Kidney (tissue), 13 donors: ENCODE measurements at regions not wholly inside any gene's neighbourhood (a gene's known extent, or its start where the extent isn't known, plus 50 kb on each side); places are given as distances from the start of the nearest gene placed in this dataset.
A peak's percentile ranks its signal among the peaks of the same experiment; 100 is the strongest.

Experiments
- DNase-seq, 5 donors: peaks; one replicate each; pipeline ENCODE4 v3.0.0-alpha.2; 2013 to 2020
- FAIRE-seq: peaks from 2 replicates; lab custom pipeline; 2012; peaks lifted over from hg19 to GRCh38; lab: Jason Lieb, UNC
- H3K27ac ChIP-seq, 2 donors: one replicate each; pipeline ENCODE4 v1.7.0; 2013; ENCODE audit warnings: low read depth in 2 of 2, low read length in 2 of 2, inconsistent platforms in 1 of 2
- H3K27me3 ChIP-seq: one replicate; pipeline ENCODE4 v1.7.1; 2013; ENCODE audit warnings: low read length, inconsistent platforms; ENCODE audit not compliant: control insufficient read depth, insufficient read depth
- H3K36me3 ChIP-seq, 3 donors: one replicate each; pipeline versions ENCODE4 v1.7.0 to v1.7.1; 2013; ENCODE audit warnings: low read length in 3 of 3, control low read depth in 1 of 3, inconsistent platforms in 1 of 3; ENCODE audit not compliant: insufficient read depth in 3 of 3, control insufficient read depth in 2 of 3
- H3K4me1 ChIP-seq, 3 donors: one replicate each; pipeline versions ENCODE4 v1.7.0 to v1.7.1; 2013; ENCODE audit warnings: low read length in 3 of 3, inconsistent platforms in 1 of 3, low read depth in 1 of 3; ENCODE audit not compliant: control insufficient read depth in 2 of 3, insufficient read depth in 2 of 3
- H3K4me3 ChIP-seq, 3 donors: one replicate each; pipeline versions ENCODE4 v1.7.0 to v1.8.1; 2013; ENCODE audit warnings: low read length in 3 of 3, control low read depth in 1 of 3, inconsistent platforms in 1 of 3
- H3K9ac ChIP-seq, 3 donors: one replicate each; pipeline versions ENCODE4 v1.7.0 to v1.7.1; 2013; ENCODE audit warnings: low read length in 3 of 3, control low read depth in 1 of 3, inconsistent platforms in 1 of 3
- H3K9me3 ChIP-seq, 3 donors: one replicate each; pipeline versions ENCODE4 v1.7.0 to v1.7.1; 2013; ENCODE audit warnings: low read length in 3 of 3, control low read depth in 1 of 3, inconsistent platforms in 1 of 3; ENCODE audit not compliant: control insufficient read depth in 2 of 3, insufficient read depth in 1 of 3
- CTCF ChIP-seq: IDR thresholded peaks from 3 replicates; pipeline ENCODE4 v1.5.1; 2012; ENCODE audit warnings: mild to moderate bottlenecking, moderate library complexity, borderline replicate concordance; ENCODE audit not compliant: insufficient read depth; ENCODE audit errors: extremely low read depth
- intact Hi-C: fragments of 100-400 bp; cut with DNase I; formaldehyde crosslinking; loops from one replicate; pipeline ENCODE4 v1.11.1; 2022
- donor health status: control.
- donor health status: control.
- donor health status: control.
- donor health status: control.
- donor health status: control.
- donor health status: DM: yes; HTN: yes; CAD: no.
- donor health status: Normal renal cell carcinoma (clear cell type).

GRCh38 chr1:36651176-36651910 lies 168.6 kb upstream of the CSF3R start:
- intact Hi-C loops, result no loop called here
- Histone ChIP-seq H3K9ac (no peak overlapping the region), H3K4me3 (no peak overlapping the region), H3K27ac (no peak overlapping the region), H3K4me1 (no peaks in the 10 kb centered on the region), H3K27me3 (no peaks in the 10 kb centered on the region), H3K36me3 (no peaks in the 10 kb centered on the region), H3K9me3 (no peaks in the 10 kb centered on the region)
- no peak for DNase-seq
- FAIRE-seq, result no peak
- no peak for TF ChIP-seq CTCF

- H3K9me3 ChIP-seq, result no peaks in the 10 kb centered on the region
- DNase-seq, result peak in 4 of 5 donors; percentile 59 to 71 (median 64)
- FAIRE-seq, result no peak
- H3K4me1 ChIP-seq, result no peaks in the 10 kb centered on the region
- TF ChIP-seq CTCF, result peak; percentile 82
- no peaks in the 10 kb centered on the region for H3K27me3 ChIP-seq
- H3K4me3 ChIP-seq, result no peak overlapping the region
- intact Hi-C loops, result no loop called here
- no peak overlapping the region for H3K9ac ChIP-seq
- no peak overlapping the region for H3K27ac ChIP-seq
- no peaks in the 10 kb centered on the region for H3K36me3 ChIP-seq
Measured at GRCh38 chr1:36650200-36651065, 167.7 kb upstream of the CSF3R start.

GRCh38 chr1:36645867-36646266 lies 163.2 kb upstream of the CSF3R start:
- no peak for TF ChIP-seq CTCF
- Histone ChIP-seq H3K9ac (no peak overlapping the region), H3K27me3 (no peaks in the 10 kb centered on the region), H3K4me1 (no peaks in the 10 kb centered on the region), H3K27ac (no peak overlapping the region), H3K9me3 (no peaks in the 10 kb centered on the region), H3K4me3 (no peak overlapping the region), H3K36me3 (no peaks in the 10 kb centered on the region)
- intact Hi-C loops, result no loop called here
- FAIRE-seq, result no peak
- no peak for DNase-seq
